HG02973 (cell line): ENCODE measurements at regions not wholly inside any gene's neighbourhood (a gene's known extent, or its start where the extent isn't known, plus 50 kb on each side); places are given as distances from the start of the nearest gene placed in this dataset.
A peak's percentile ranks its signal among the peaks of the same experiment; 100 is the strongest.

ENCODE experiments used
- ATAC-seq: cut with Tn5 transposase; IDR thresholded peaks from one replicate; pipeline ENCODE4 v1.9.1; 2021; ENCODE audit warnings: moderate library complexity; ENCODE audit not compliant: unreplicated experiment

- peak; percentile 83 for ATAC-seq
Observed at GRCh38 chr12:118689793-118690192, 291.5 kb upstream of the SRRM4 start.

DNA sequence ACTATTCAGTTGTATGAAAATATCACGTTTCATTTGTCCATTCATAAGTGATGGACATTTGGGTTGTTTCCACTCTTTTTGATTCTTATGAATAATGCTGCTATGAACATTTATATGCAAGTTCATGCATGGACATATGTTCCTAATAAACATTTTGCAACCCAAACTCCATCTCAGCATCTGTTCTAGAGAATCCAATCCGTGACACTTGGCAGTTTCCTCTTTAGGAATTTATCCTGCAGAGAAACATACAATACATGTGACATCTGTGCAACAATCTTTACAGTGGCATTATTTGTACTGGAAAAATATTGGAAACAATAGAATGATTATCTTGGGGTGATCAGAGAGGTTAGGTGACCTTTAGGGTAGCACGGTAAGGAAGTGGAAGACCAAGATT is 290.8 kb upstream of the SRRM4 start:
- no peak for ATAC-seq

GRCh38 chr12:118694128-118694775 is 287.1 kb upstream of the SRRM4 start:
- no peak for ATAC-seq

- no peak for ATAC-seq
Observed at GRCh38 chr12:118704527-118705241, 276.7 kb upstream of the SRRM4 start.

DNA sequence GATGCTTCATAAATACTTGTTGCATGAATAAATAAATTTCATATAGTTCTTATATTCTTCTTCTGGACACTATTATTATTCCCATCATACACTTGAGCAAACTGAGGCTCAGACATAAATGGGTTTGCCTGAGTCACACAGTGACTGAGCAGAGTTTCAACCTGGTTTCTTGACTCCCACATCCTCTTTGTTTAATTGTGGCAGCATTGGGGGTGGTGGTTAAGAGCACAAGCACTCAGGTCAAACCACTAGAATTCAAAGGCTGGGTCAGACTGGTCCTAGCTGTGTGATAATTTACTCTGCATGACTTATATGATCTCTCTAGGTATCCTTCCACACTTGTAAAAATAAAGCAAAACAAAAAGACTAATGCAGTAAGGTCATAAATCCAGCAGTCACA is 274.9 kb upstream of the SRRM4 start:
- ATAC-seq = no peak

- no peak for ATAC-seq
Observed at GRCh38 chr12:118709946-118710345, 271.4 kb upstream of the SRRM4 start.

DNA sequence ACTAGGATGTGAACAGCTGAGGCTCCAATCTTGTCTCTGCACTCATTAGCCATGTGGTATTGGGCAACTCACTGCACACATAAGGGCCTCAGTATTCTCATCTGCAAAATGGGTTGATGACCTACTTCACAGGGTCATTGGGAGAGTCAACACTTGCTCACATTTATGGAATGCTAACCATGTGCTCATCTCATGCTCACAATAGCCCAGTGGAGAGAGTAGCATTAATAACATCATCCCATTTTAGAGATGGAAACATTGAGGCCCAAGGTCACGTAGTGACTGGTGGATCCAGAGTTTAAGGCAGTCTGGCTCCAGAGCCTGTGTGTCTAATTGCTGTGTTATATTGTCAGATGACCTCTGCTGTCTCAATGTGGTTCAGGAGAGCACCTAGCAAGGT is 270.2 kb upstream of the SRRM4 start:
- no peak for ATAC-seq

- ATAC-seq = peak; percentile 56
Observed at GRCh38 chr12:118714051-118714460, 267.3 kb upstream of the SRRM4 start.

GRCh38 chr12:118714500-118714899 is 266.8 kb upstream of the SRRM4 start:
- no peak for ATAC-seq

DNA sequence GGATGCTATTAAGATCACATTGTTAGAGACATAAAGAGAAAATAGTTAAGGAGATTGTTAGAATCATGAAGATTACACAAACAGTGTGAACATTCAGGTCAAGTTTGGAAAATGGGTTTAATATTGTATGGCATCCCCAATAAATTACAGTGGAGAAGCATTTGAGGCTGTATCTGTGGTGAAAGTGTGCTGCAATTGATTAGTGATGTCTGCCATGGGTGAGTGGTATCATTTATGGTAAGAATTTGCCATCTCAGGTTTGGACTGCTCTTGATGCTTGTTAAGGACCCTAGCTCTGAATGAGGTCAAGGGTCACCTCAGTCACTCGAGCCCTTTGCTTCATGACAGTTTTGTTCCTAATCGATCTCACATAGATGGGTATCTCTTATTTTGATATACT is 265.7 kb upstream of the SRRM4 start:
- no peak for ATAC-seq

GRCh38 chr12:118727196-118727978 is 254.0 kb upstream of the SRRM4 start:
- no peak for ATAC-seq

DNA sequence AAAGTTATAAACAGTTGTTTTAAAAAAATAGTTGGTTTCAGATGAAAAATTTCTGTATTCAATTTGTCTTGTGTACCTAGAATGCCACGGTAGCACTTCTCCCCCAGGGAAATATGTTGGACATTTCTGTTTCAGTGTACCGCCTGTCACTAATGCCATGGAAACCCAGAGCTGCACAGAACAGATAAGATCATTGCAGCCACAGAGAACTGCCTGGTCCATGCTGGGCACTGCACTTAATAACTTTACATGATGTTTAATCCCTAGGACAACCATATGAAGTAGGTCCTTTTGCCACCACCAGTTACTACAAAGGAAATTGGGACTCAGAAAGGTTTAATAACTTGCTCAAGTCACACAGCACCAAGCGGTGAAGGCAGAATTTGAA is 253.4 kb upstream of the SRRM4 start:
- ATAC-seq = no peak

GRCh38 chr12:118734266-118734665 is 247.1 kb upstream of the SRRM4 start:
- no peak for ATAC-seq

GRCh38 chr12:118737985-118738540 is 243.3 kb upstream of the SRRM4 start:
- no peak for ATAC-seq

GRCh38 chr12:118741194-118741593 is 240.1 kb upstream of the SRRM4 start:
- no peak for ATAC-seq

GRCh38 chr12:118742431-118742830 is 238.9 kb upstream of the SRRM4 start:
- no peak for ATAC-seq

- ATAC-seq = no peak
Observed at GRCh38 chr12:118743896-118744700, 237.2 kb upstream of the SRRM4 start.

GRCh38 chr12:118746176-118746575 is 235.2 kb upstream of the SRRM4 start:
- no peak for ATAC-seq

- no peak for ATAC-seq
Observed at GRCh38 chr12:118746960-118747359, 234.4 kb upstream of the SRRM4 start.

DNA sequence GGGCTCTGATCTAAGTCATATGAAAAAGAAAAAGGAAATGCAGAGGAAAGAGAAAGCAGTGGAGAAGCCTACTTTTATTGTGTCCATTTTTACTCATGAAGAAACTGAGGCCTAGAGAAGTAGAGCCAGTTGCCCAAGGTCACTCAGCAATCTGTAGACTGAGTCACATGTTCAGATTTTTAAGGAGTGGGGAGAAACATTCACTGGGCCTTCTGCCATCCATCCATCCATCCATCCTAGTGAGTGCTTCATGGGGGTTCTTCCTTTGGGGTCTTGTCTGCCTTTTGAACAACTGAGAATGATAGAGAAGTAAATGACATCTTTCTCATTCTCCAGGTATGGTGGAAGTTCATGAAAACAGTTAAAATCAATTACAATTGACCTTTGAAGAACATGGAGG is 233.6 kb upstream of the SRRM4 start:
- ATAC-seq = no peak
